ENCODE measurements at regions not wholly inside any gene's neighbourhood (a gene's known extent, or its start where the extent isn't known, plus 50 kb on each side); places are given as distances from the start of the nearest gene placed in this dataset.

DNA sequence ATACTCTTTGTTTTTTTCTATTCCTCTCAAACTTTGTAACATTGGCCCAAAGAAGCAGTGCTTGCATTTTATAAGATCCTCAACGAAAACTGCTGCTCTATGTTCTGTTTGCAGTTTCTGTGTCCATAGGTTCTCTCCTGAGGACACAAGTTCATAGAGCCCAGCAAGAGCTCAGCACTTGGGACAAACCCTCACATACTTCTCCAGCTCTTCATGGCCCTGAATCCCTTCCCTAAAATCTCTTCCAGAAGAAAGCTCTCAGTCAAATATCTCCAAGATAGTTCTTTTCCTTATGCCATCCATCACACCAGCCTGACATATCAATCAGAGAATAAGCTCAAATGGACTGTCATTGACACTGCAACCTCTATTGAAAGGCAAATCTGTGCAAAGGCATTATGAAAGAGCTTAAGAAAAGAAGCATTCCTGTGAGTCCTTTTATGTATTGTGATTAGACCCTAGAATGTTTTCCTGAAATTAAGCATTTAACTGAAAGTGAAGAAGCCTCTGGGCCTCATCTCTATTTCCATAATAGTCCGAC is 405.5 kb downstream of the ANKRD7 start:
- H3K9me3 ChIP-seq (ENCODE audit: control insufficient read depth, insufficient read depth, low read length): peaks cover 4% of the 10 kb centered on the region
- H3K36me3 ChIP-seq (ENCODE audit: insufficient read depth, low read length): no peaks in the 10 kb centered on the region
- no peak overlapping the region for H3K9ac ChIP-seq (ENCODE audit: low read depth, low read length)
- H3K4me1 ChIP-seq (ENCODE audit: insufficient read depth, low read length): no peaks in the 10 kb centered on the region; the same call in 1 of the 2 replicates

DNA sequence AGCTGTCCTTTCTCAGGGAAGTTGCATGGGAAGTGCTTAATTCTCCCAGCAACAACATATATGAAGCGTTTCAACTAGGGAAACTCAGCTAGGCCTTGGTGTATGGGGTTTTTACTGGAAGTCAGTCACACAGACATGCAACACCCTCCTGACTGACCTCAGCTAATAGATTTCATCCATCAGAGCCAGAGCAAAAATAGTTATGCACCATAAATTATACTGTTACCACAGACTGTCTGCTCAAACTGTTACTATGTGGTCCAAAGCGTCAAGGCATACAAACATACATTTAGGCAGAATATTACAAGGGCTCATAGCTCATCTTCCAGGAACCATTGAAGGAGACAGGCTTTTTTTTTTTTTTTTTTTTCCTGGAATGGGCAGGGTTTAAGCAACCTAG is 417.9 kb downstream of the ANKRD7 start:
- Histone ChIP-seq H3K9me3 (ENCODE audit: control insufficient read depth, insufficient read depth, low read length) (no peaks in the 10 kb centered on the region), H3K36me3 (ENCODE audit: insufficient read depth, low read length) (no peaks in the 10 kb centered on the region), H3K4me1 (ENCODE audit: insufficient read depth, low read length) (peaks cover 14% of the 10 kb centered on the region), H3K9ac (ENCODE audit: low read depth, low read length) (no peak overlapping the region)

GRCh38 chr7:118644346-118644745 is 419.8 kb downstream of the ANKRD7 start:
- Histone ChIP-seq H3K9me3 (ENCODE audit: control insufficient read depth, insufficient read depth, low read length) (no peaks in the 10 kb centered on the region), H3K36me3 (ENCODE audit: insufficient read depth, low read length) (no peaks in the 10 kb centered on the region), H3K4me1 (ENCODE audit: insufficient read depth, low read length) (peaks cover 14% of the 10 kb centered on the region), H3K9ac (ENCODE audit: low read depth, low read length) (no peak overlapping the region)

GRCh38 chr7:118648002-118648401 is 423.5 kb downstream of the ANKRD7 start:
- peaks cover 5% of the 10 kb centered on the region; the same call in 1 of the 2 replicates for H3K4me1 ChIP-seq (ENCODE audit: insufficient read depth, low read length)
- no peak overlapping the region for H3K9ac ChIP-seq (ENCODE audit: low read depth, low read length)
- H3K9me3 ChIP-seq (ENCODE audit: control insufficient read depth, insufficient read depth, low read length): no peaks in the 10 kb centered on the region
- no peaks in the 10 kb centered on the region for H3K36me3 ChIP-seq (ENCODE audit: insufficient read depth, low read length)

DNA sequence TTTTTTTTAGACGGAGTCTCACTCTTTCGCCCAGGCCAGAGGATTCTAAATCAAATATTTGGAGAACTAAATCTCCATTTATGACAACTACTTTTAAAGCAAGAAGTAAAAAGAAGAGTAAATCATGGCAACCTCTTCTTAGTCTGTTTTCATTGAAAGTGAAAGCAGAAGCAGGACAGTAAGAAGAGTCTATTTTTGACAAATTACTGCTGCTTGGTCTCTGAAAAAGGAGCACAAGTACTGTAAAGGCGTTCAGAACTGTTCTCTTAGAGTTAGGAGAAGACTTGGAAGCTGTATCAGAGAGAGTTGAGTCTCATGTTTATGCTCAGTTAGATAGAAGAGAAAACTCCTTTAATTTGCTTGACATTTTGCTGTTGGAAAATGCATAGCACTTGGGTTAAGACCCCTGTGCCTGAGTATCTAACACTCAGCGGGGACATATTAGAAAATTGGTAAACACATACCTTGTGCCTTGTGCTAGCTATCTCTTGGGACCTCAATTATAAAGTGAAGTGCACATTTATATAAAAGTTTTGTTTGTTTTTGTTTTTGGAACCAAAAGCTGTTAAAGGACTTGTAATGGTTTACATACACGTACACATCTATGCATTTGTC is 433.0 kb downstream of the ANKRD7 start:
- Histone ChIP-seq H3K9me3 (ENCODE audit: control insufficient read depth, insufficient read depth, low read length) (no peaks in the 10 kb centered on the region), H3K4me1 (ENCODE audit: insufficient read depth, low read length) (no peaks in the 10 kb centered on the region), H3K9ac (ENCODE audit: low read depth, low read length) (no peak overlapping the region), H3K36me3 (ENCODE audit: insufficient read depth, low read length) (no peaks in the 10 kb centered on the region)

GRCh38 chr7:118662266-118662665 is 437.8 kb downstream of the ANKRD7 start:
- H3K36me3 ChIP-seq (ENCODE audit: insufficient read depth, low read length): no peaks in the 10 kb centered on the region
- no peak overlapping the region for H3K9ac ChIP-seq (ENCODE audit: low read depth, low read length)
- no peaks in the 10 kb centered on the region for H3K9me3 ChIP-seq (ENCODE audit: control insufficient read depth, insufficient read depth, low read length)
- no peaks in the 10 kb centered on the region for H3K4me1 ChIP-seq (ENCODE audit: insufficient read depth, low read length)

- no peaks in the 10 kb centered on the region for H3K36me3 ChIP-seq (ENCODE audit: insufficient read depth, low read length)
- H3K4me1 ChIP-seq (ENCODE audit: insufficient read depth, low read length): no peaks in the 10 kb centered on the region
- H3K9ac ChIP-seq (ENCODE audit: low read depth, low read length): no peak overlapping the region
- no peaks in the 10 kb centered on the region for H3K9me3 ChIP-seq (ENCODE audit: control insufficient read depth, insufficient read depth, low read length)
Measured at GRCh38 chr7:118664498-118664897, 440.0 kb downstream of the ANKRD7 start.

- H3K9ac ChIP-seq (ENCODE audit: low read depth, low read length): no peak overlapping the region
- H3K9me3 ChIP-seq (ENCODE audit: control insufficient read depth, insufficient read depth, low read length): no peaks in the 10 kb centered on the region
- H3K4me1 ChIP-seq (ENCODE audit: insufficient read depth, low read length): no peaks in the 10 kb centered on the region
- no peaks in the 10 kb centered on the region for H3K36me3 ChIP-seq (ENCODE audit: insufficient read depth, low read length)
Measured at GRCh38 chr7:118671149-118671548, 446.6 kb downstream of the ANKRD7 start.

DNA sequence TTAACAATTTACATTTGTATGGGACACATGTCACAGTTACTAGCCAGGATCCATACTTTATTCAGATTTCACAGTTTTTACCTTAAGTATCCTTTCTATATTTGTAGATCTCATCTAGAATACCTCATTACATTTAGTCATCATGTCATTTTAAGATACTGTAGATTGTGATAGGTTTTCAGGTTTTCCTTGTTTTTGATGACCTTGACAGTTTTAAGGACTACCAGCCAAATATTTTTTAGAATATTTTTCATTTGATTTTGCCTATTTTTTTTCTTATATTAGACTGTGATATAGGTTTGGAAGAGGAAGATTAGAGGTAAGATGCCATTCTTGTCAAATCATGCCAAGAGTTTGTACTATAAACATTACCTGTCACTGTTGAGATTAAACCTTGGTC is 460.3 kb downstream of the ANKRD7 start:
- Histone ChIP-seq H3K9ac (ENCODE audit: low read depth, low read length) (no peak overlapping the region), H3K4me1 (ENCODE audit: insufficient read depth, low read length) (no peaks in the 10 kb centered on the region), H3K36me3 (ENCODE audit: insufficient read depth, low read length) (no peaks in the 10 kb centered on the region), H3K9me3 (ENCODE audit: control insufficient read depth, insufficient read depth, low read length) (no peaks in the 10 kb centered on the region)

DNA sequence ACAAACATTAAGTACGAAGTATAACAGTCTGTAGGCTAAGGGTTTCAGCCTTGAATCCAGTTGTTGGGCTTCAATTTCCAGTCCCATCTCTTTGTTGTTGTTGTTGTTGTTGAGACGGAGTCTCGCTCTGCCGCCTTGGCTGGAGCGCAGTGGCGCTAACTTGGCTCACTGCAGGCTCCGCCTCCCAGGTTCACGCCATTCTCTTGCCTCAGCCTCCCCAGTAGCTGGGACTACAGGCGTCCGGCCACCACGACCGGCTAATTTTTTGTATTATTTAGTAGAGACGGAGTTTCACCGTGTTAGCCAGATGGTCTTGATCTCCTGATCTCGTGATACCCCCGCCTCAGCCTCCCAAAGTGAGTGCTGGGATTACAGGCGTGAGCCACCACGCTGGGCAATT is 464.9 kb downstream of the ANKRD7 start:
- H3K9me3 ChIP-seq (ENCODE audit: control insufficient read depth, insufficient read depth, low read length): no peaks in the 10 kb centered on the region
- H3K9ac ChIP-seq (ENCODE audit: low read depth, low read length): no peak overlapping the region
- no peaks in the 10 kb centered on the region for H3K4me1 ChIP-seq (ENCODE audit: insufficient read depth, low read length)
- no peaks in the 10 kb centered on the region for H3K36me3 ChIP-seq (ENCODE audit: insufficient read depth, low read length)

GRCh38 chr7:118696879-118697278 is 472.4 kb downstream of the ANKRD7 start:
- Histone ChIP-seq H3K9ac (ENCODE audit: low read depth, low read length) (no peak overlapping the region), H3K9me3 (ENCODE audit: control insufficient read depth, insufficient read depth, low read length) (no peaks in the 10 kb centered on the region), H3K4me1 (ENCODE audit: insufficient read depth, low read length) (no peaks in the 10 kb centered on the region), H3K36me3 (ENCODE audit: insufficient read depth, low read length) (no peaks in the 10 kb centered on the region)

- Histone ChIP-seq H3K4me1 (ENCODE audit: insufficient read depth, low read length) (no peaks in the 10 kb centered on the region), H3K36me3 (ENCODE audit: insufficient read depth, low read length) (no peaks in the 10 kb centered on the region), H3K9ac (ENCODE audit: low read depth, low read length) (no peak overlapping the region)
Measured at GRCh38 chr7:118699222-118699621, 474.7 kb downstream of the ANKRD7 start.

DNA sequence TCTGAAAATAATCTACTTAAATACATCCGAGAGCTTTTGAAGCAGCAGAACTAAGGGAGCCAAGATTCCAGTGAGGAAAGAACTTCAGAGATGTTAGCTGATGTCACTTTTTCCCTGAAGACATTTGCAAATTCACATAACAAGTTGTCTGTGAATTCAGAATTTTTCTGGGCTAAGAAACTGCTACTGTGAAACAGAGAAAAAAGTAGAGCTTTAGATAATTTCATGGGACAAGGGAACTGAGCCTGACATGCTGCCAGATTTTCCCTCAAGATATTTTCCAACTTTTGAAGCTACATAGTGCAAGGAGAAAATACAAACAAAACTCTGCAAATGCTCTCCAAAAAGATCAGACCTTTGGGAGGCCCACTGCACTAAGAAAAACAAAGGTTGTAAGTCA is 484.2 kb downstream of the ANKRD7 start:
- Histone ChIP-seq H3K36me3 (ENCODE audit: insufficient read depth, low read length) (no peaks in the 10 kb centered on the region), H3K9me3 (ENCODE audit: control insufficient read depth, insufficient read depth, low read length) (no peaks in the 10 kb centered on the region), H3K9ac (ENCODE audit: low read depth, low read length) (no peak overlapping the region; the same call in 1 of the 2 replicates), H3K4me1 (ENCODE audit: insufficient read depth, low read length) (no peaks in the 10 kb centered on the region)

More at GRCh38 chr7:118699222-118699621, 474.7 kb downstream of the ANKRD7 start:
- H3K9me3 ChIP-seq (ENCODE audit: control insufficient read depth, insufficient read depth, low read length): no peaks in the 10 kb centered on the region

DNA sequence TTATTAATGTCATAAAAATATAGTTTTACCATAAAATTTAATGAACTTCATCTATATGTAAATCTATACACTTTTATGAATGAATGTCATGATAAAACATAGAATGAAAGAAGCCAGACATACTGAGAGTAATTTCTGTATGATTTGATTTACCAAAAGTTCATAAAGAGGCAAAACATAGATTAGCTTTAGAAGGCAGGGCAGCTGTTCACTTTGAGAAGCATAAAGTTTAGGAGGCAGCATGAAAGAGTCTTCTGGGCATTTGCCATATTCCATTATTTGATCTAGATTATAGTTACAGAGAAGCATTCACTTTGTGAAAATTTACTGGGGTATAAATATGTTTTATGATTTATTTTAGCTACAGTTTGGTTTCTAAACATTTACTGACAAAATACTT is 487.2 kb downstream of the ANKRD7 start:
- no peaks in the 10 kb centered on the region for H3K4me1 ChIP-seq (ENCODE audit: insufficient read depth, low read length)

GRCh38 chr7:118713039-118713438 is 488.5 kb downstream of the ANKRD7 start:
- H3K36me3 ChIP-seq (ENCODE audit: insufficient read depth, low read length): no peaks in the 10 kb centered on the region
- no peaks in the 10 kb centered on the region for H3K9me3 ChIP-seq (ENCODE audit: control insufficient read depth, insufficient read depth, low read length)
- no peaks in the 10 kb centered on the region for H3K4me1 ChIP-seq (ENCODE audit: insufficient read depth, low read length)
- no peak overlapping the region for H3K9ac ChIP-seq (ENCODE audit: low read depth, low read length)

More for the DNA sequence above, 487.2 kb downstream of the ANKRD7 start:
- Histone ChIP-seq H3K36me3 (ENCODE audit: insufficient read depth, low read length) (no peaks in the 10 kb centered on the region), H3K9me3 (ENCODE audit: control insufficient read depth, insufficient read depth, low read length) (no peaks in the 10 kb centered on the region), H3K9ac (ENCODE audit: low read depth, low read length) (no peak overlapping the region)
